ENCODE measurements at regions not wholly inside any gene's neighbourhood (a gene's known extent, or its start where the extent isn't known, plus 50 kb on each side); places are given as distances from the start of the nearest gene placed in this dataset.

DNA sequence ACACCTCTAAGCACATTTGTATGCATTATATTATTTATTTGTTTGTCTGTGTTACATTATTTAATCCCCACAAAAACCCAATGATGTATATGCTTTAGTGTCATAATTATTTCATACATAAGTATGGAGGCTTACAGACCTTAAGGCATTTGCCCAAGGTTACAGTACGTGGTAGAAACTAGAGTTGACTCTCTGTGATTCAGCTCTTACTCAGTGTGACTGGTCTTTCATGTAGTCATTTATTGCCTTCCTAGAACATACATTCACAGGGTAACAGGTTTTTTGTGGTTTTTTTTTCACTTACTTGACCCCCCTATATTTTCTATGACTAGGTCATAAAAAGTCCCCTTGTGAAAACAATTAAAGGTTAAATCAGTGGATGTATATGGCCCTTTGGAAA is 566.8 kb downstream of the TFAP2A start:
- no peaks in the 10 kb centered on the region for H3K4me1 ChIP-seq (ENCODE audit: control insufficient read depth in 4 of 4, insufficient read depth in 4 of 4, low read length in 3 of 4)
- peaks cover 7 to 24% (median 15%) of the 10 kb centered on the region in 4 donors for H3K9me3 ChIP-seq (ENCODE audit: control insufficient read depth in 4 of 4, low read length in 3 of 4)
- H3K4me3 ChIP-seq (ENCODE audit: low read depth in 1 of 3, low read length in 3 of 3), result no peak overlapping the region
- 77% methylated on average over 1 of the region's 1 CpG for WGBS
- no peaks in the 10 kb centered on the region for H3K36me3 ChIP-seq (ENCODE audit: control insufficient read depth in 4 of 4, insufficient read depth in 3 of 4, low read depth in 1 of 4, low read length in 3 of 4)
- no peak overlapping the region for H3K9ac ChIP-seq (ENCODE audit: low read depth in 1 of 2, low read length in 2 of 2)
- no peaks in the 10 kb centered on the region for H3K27me3 ChIP-seq (ENCODE audit: control insufficient read depth in 4 of 4, insufficient read depth in 4 of 4, low read length in 3 of 4)
- no peak overlapping the region for H3K27ac ChIP-seq (ENCODE audit: low read depth in 1 of 2, low read length in 2 of 2)
- TF ChIP-seq YY1 (IDR thresholded peaks at IDR 0.05) (no peak), EGR1 (IDR thresholded peaks at IDR 0.05; ENCODE audit: low read depth in 2 of 2) (no peak), FOXA1 (IDR thresholded peaks at IDR 0.05) (no peak)
- TF ChIP-seq, protein P1, sequence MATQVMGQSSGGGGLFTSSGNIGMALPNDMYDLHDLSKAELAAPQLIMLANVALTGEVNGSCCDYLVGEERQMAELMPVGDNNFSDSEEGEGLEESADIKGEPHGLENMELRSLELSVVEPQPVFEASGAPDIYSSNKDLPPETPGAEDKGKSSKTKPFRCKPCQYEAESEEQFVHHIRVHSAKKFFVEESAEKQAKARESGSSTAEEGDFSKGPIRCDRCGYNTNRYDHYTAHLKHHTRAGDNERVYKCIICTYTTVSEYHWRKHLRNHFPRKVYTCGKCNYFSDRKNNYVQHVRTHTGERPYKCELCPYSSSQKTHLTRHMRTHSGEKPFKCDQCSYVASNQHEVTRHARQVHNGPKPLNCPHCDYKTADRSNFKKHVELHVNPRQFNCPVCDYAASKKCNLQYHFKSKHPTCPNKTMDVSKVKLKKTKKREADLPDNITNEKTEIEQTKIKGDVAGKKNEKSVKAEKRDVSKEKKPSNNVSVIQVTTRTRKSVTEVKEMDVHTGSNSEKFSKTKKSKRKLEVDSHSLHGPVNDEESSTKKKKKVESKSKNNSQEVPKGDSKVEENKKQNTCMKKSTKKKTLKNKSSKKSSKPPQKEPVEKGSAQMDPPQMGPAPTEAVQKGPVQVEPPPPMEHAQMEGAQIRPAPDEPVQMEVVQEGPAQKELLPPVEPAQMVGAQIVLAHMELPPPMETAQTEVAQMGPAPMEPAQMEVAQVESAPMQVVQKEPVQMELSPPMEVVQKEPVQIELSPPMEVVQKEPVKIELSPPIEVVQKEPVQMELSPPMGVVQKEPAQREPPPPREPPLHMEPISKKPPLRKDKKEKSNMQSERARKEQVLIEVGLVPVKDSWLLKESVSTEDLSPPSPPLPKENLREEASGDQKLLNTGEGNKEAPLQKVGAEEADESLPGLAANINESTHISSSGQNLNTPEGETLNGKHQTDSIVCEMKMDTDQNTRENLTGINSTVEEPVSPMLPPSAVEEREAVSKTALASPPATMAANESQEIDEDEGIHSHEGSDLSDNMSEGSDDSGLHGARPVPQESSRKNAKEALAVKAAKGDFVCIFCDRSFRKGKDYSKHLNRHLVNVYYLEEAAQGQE (IDR thresholded peaks at IDR 0.05), result no peak
- no peak for DNase-seq (ENCODE audit: low spot score)

DNA sequence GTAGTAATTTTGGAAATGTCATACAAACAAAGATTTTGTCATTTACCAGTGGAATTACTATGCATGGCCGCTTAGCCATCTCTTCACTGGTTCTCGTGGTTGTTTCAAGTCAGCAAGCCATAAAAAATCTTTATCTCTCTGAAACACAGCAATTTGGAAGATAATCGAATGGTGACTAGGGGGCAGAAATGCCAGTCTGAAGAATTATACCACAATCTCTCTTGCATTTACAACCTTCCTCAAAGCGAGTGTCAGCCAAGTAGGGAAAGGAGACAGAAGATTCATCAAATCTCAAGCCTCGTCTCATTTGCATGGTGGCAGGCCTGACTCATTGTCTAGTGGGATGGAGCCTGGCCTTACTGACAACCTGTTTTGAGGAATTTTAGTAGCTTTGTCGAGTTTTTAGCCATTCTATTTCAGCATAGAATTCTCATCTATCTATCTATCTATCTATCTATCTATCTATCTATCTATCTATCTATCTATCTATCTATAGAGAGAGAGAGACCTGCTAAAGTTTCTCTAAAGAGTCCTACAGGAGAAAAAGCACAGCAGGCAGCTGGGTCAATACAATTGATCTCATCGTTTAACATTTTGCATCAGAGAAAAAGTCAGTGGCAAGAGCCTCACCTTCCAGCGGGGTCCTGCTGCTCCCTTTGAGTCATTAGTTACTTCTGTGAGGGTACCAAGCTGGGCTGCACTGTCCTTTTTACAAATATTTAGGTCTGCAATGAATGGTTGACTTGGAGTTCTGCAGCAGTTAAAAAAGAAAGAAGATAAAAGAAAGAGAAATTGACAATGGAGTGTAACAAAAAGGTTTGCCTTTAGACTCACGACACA is 572.8 kb downstream of the TFAP2A start:
- Histone ChIP-seq H3K9me3 (ENCODE audit: control insufficient read depth in 4 of 4, low read length in 3 of 4) (peaks cover 4 to 13% (median 10%) of the 10 kb centered on the region in 4 donors), H3K36me3 (ENCODE audit: control insufficient read depth in 4 of 4, insufficient read depth in 3 of 4, low read depth in 1 of 4, low read length in 3 of 4) (no peaks in the 10 kb centered on the region), H3K27me3 (ENCODE audit: control insufficient read depth in 4 of 4, insufficient read depth in 4 of 4, low read length in 3 of 4) (no peaks in the 10 kb centered on the region), H3K4me1 (ENCODE audit: control insufficient read depth in 4 of 4, insufficient read depth in 4 of 4, low read length in 3 of 4) (no peaks in the 10 kb centered on the region), H3K27ac (ENCODE audit: low read depth in 1 of 2, low read length in 2 of 2) (no peak overlapping the region), H3K4me3 (ENCODE audit: low read depth in 1 of 3, low read length in 3 of 3) (no peak overlapping the region), H3K9ac (ENCODE audit: low read depth in 1 of 2, low read length in 2 of 2) (no peak overlapping the region)
- TF ChIP-seq YY1 (IDR thresholded peaks at IDR 0.05), result no peak
- TF ChIP-seq EGR1 (IDR thresholded peaks at IDR 0.05; ENCODE audit: low read depth in 2 of 2), result no peak
- TF ChIP-seq GABPA (IDR thresholded peaks at IDR 0.05 in 1 of 2, conservative IDR thresholded peaks at IDR 0.05 in 1 of 2), result no peak
- no peak for TF ChIP-seq JUND (IDR thresholded peaks at IDR 0.05)
- no peak for TF ChIP-seq HNF4G (IDR thresholded peaks at IDR 0.05)
- no peak for TF ChIP-seq RAD21 (IDR thresholded peaks at IDR 0.05)
- DNase-seq (ENCODE audit: low spot score), result no peak
- 63% methylated on average over 9 of the region's 9 CpGs for WGBS

DNA sequence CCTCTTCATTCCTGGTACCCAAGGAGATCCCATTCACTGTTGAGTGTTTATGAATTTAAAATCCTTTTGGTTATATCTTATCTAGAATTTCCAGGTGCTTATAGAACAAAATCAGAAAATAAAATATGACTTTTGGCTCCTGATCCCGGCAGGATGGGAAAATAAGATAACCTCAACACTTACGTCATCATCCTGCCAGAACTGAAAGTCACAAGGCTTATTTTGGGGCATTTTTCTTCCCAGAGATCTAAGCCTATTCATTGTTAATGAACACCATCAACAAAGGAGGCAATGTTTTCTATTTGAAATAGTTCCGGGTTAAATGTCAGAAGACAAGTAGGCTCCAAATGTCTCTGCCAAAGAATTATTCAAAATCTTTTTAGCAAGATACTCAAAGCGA is 580.6 kb downstream of the TFAP2A start:
- no peak for DNase-seq (ENCODE audit: low spot score)
- 74% methylated on average over 4 of the region's 4 CpGs for WGBS
- H3K4me3 ChIP-seq (ENCODE audit: low read depth in 1 of 3, low read length in 3 of 3), result no peak overlapping the region
- no peak overlapping the region for H3K9ac ChIP-seq (ENCODE audit: low read depth in 1 of 2, low read length in 2 of 2)
- no peaks in the 10 kb centered on the region for H3K27me3 ChIP-seq (ENCODE audit: control insufficient read depth in 4 of 4, insufficient read depth in 4 of 4, low read length in 3 of 4)
- H3K4me1 ChIP-seq (ENCODE audit: control insufficient read depth in 4 of 4, insufficient read depth in 4 of 4, low read length in 3 of 4), result peaks cover 0 to 2% (median 0%) of the 10 kb centered on the region in 4 donors
- H3K27ac ChIP-seq (ENCODE audit: low read depth in 1 of 2, low read length in 2 of 2), result no peak overlapping the region
- no peaks in the 10 kb centered on the region for H3K36me3 ChIP-seq (ENCODE audit: control insufficient read depth in 4 of 4, insufficient read depth in 3 of 4, low read depth in 1 of 4, low read length in 3 of 4)
- TF ChIP-seq NR2F2 (IDR thresholded peaks at IDR 0.05) (no peak), FOXA2 (IDR thresholded peaks at IDR 0.05) (no peak), SP1 (IDR thresholded peaks at IDR 0.05) (no peak), TAF1 (conservative IDR thresholded peaks at IDR 0.05) (no peak), EGR1 (IDR thresholded peaks at IDR 0.05; ENCODE audit: low read depth in 2 of 2) (no peak), GABPA (IDR thresholded peaks at IDR 0.05 in 1 of 2, conservative IDR thresholded peaks at IDR 0.05 in 1 of 2) (no peak), RXRA (IDR thresholded peaks at IDR 0.05) (no peak), YY1 (IDR thresholded peaks at IDR 0.05) (no peak)
- TF ChIP-seq, protein P1 (IDR thresholded peaks at IDR 0.05), result no peak
- no peaks in the 10 kb centered on the region for H3K9me3 ChIP-seq (ENCODE audit: control insufficient read depth in 4 of 4, low read length in 3 of 4)

Data from liver (tissue), 7 donors.